ENCODE measurements at regions not wholly inside any gene's neighbourhood (a gene's known extent, or its start where the extent isn't known, plus 50 kb on each side); places are given as distances from the start of the nearest gene placed in this dataset.

DNA sequence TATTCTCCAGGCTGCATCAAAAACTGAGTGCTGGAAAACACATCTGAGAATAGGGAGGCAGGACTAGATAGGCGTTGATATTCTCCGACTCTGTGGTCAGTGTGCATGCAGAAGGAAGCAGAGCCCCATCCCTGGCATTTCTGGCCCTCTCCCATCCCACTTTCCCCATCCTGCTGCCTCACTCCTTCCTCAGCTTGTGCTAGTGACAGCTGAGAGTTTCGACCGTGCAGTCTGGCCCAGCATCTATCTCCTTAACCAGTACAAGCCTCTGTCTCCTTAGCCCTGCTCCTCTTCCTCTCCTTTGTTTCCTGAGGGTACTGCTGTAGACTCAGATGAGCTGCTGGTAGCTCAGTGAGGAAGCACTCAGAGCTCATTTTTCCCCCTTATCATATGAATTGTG lies 163.2 kb downstream of the SUCLA2 start:
- Histone ChIP-seq H3K23me2 (ENCODE audit: insufficient read length, low read depth, low read length, poor library complexity, severe bottlenecking) (no peaks in the 10 kb centered on the region), H3K14ac (ENCODE audit: insufficient read depth, low read length) (no peak overlapping the region; the same call in 1 of the 2 replicates), H2AK5ac (ENCODE audit: insufficient read length, low read length) (no peak overlapping the region), H3K56ac (ENCODE audit: insufficient read length, low read depth, low read length) (no peak overlapping the region), H3K9ac (ENCODE audit: extremely low read depth, insufficient read length, low read length) (no peak overlapping the region), H3K18ac (ENCODE audit: insufficient read length, low read depth, low read length) (peak overlapping the region; percentile 35), H3K79me1 (ENCODE audit: insufficient read depth, low read depth, low read length, poor library complexity, severe bottlenecking) (no peaks in the 10 kb centered on the region), H3K4me1 (ENCODE audit: insufficient read depth, low read length) (peaks cover 7% of the 10 kb centered on the region), H2AFZ (ENCODE audit: low read length) (peak overlapping the region; percentile 59), H4K8ac (replicated peaks; ENCODE audit: insufficient read length, low read depth, low read length) (no peak overlapping the region), H2BK15ac (ENCODE audit: low read depth, low read length) (no peak overlapping the region), H3K23ac (ENCODE audit: insufficient read length, low read depth, low read length) (no peak overlapping the region), H4K91ac (ENCODE audit: insufficient read length, low read depth, low read length) (no peak overlapping the region), H3K79me2 (ENCODE audit: insufficient read depth, low read length) (no peaks in the 10 kb centered on the region), H2BK120ac (ENCODE audit: low read depth, low read length, poor library complexity, severe bottlenecking) (no peak overlapping the region), H3K27me3 (ENCODE audit: insufficient read depth, low read length) (no peaks in the 10 kb centered on the region), H3K27ac (ENCODE audit: insufficient read length, low read depth, low read length) (no peak overlapping the region), H3K9me3 (ENCODE audit: control insufficient read depth, low read depth, low read length) (no peaks in the 10 kb centered on the region), H3K4ac (ENCODE audit: low read depth, low read length) (no peak overlapping the region), H2BK20ac (ENCODE audit: low read depth, low read length, poor library complexity, severe bottlenecking) (no peak overlapping the region), H3T11ph (ENCODE audit: low read length) (no peak overlapping the region), H3K4me2 (ENCODE audit: insufficient read depth, insufficient read length, low read length) (no peak overlapping the region), H2BK5ac (ENCODE audit: insufficient read length, low read length) (no peak overlapping the region), H4K20me1 (ENCODE audit: control insufficient read depth, insufficient read depth, insufficient read length) (no peaks in the 10 kb centered on the region), H2BK12ac (ENCODE audit: insufficient read length, low read depth, low read length) (no peak overlapping the region), H4K5ac (ENCODE audit: insufficient read length, low read depth, low read length) (no peak overlapping the region)
- WGBS (ENCODE audit: extremely low coverage, insufficient read length, low lambda C conversion rate): no CpG with 5 or more reads among the region's 4 CpGs
- Mint-ChIP-seq H3K27me3 (ENCODE audit: low read depth) (no peaks in the 10 kb centered on the region; the same call in 1 of the 2 replicates), H3K4me3 (no peak overlapping the region), H3K4me1 (peaks cover 22 to 24% of the 10 kb centered on the region in 2 experiments), H3K36me3 (ENCODE audit: insufficient read depth in 1 of 3, low read depth in 3 of 3) (peaks cover 0 to 2% (median 0%) of the 10 kb centered on the region in 3 experiments; a peak in 1 of 7 replicates), H3K27ac (peak overlapping the region; percentile 7 to 59 (median 53); a peak in 4 of 7 replicates), H3K9me3 (no peaks in the 10 kb centered on the region)
- TF ChIP-seq, protein P1, sequence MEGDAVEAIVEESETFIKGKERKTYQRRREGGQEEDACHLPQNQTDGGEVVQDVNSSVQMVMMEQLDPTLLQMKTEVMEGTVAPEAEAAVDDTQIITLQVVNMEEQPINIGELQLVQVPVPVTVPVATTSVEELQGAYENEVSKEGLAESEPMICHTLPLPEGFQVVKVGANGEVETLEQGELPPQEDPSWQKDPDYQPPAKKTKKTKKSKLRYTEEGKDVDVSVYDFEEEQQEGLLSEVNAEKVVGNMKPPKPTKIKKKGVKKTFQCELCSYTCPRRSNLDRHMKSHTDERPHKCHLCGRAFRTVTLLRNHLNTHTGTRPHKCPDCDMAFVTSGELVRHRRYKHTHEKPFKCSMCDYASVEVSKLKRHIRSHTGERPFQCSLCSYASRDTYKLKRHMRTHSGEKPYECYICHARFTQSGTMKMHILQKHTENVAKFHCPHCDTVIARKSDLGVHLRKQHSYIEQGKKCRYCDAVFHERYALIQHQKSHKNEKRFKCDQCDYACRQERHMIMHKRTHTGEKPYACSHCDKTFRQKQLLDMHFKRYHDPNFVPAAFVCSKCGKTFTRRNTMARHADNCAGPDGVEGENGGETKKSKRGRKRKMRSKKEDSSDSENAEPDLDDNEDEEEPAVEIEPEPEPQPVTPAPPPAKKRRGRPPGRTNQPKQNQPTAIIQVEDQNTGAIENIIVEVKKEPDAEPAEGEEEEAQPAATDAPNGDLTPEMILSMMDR (conservative IDR thresholded peaks at IDR 0.05): no peak
- no peak for DNase-seq

Measured in H9 (cell line).